GM19468 (cell line): ENCODE measurements at regions not wholly inside any gene's neighbourhood (a gene's known extent, or its start where the extent isn't known, plus 50 kb on each side); places are given as distances from the start of the nearest gene placed in this dataset.

ENCODE experiments used
- ATAC-seq: cut with Tn5 transposase; IDR thresholded peaks from one replicate; pipeline ENCODE4 v1.9.1; 2021; ENCODE audit warnings: mild to moderate bottlenecking, moderate library complexity, moderate number of reproducible peaks; ENCODE audit not compliant: unreplicated experiment; ENCODE audit errors: extremely low read depth

DNA sequence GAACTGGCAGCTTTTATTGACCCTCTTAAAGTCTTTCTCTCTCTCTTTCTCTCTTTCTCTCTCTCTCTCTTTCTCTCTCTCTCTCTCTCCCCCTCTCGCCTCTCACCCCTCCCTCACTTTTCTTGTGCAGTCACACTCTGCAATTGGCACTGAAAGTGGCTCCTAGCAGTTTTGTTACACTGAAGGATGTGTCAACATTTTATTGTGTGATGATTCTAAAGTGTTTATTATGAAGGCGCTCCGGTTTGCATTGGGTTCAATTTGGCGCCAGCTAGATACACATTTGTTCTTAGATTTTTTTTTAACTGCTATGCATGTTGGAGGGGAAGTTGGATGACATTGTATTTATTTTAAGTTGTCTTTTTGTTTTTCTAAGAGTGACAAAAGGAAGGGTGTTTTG lies 64.0 kb upstream of the CHRM3 start:
- no peak for ATAC-seq

DNA sequence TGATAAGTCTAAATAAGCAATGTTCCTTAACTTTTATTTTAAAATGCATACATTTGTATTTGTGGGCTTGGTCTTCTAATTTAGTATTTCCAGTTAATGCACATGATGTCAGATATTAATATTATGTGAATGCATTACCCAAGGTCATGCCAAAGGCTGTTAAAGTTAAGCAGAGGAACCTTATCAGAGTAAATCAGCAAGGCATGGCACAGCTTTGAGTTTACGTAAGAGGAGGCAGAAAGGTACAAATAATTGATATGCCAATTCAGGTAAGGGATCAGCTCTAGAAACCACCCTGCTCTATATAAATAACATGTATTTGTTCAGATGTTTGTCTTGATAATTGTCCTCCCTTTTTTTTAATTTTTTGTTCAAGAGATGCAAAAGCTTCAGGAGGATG lies 64.5 kb upstream of the CHRM3 start:
- ATAC-seq = no peak

DNA sequence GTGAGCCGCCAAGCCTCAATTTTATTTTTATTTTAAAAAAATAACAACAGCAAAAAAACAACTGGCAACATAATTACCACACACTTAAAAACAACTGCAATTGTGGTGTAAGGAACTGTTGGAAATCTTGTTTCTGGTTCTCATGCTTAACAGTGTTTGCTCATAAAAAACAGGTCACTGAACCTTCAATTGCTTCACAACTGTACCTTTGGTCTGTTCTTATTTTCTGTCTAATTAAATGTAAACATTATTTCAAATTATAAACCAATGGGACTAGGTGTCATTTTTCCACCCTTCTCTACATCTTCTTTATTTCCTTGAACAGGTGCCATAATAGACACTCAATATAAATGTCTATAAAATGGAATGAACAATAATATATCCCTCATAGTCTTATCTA lies 68.4 kb upstream of the CHRM3 start:
- ATAC-seq = no peak

DNA sequence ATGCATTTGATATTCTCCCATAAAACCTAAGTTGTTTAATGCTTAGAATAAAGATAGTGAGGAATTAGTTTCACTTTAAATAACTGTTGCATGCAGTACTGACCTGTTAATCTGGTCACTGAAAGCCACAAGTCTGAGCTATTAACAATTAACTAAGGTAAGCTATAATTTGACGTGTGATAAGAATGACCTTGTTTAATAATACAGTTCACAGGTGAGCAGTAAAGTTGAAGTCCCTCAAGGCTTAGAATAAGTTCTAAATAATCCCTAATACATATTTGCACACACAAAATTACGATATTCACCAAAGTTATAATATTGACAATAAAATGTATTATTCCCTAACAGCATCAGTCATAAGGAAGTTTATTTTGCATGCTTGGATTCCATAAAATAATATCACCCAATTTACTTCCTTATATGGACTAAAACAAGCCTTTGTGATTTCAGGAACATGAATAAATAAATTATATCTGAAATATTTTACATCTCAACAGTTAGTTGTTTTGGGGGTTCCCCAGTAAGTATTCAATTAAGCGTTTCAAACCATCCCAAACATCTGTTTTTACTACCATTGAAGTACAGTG lies 70.6 kb upstream of the CHRM3 start:
- ATAC-seq = no peak

DNA sequence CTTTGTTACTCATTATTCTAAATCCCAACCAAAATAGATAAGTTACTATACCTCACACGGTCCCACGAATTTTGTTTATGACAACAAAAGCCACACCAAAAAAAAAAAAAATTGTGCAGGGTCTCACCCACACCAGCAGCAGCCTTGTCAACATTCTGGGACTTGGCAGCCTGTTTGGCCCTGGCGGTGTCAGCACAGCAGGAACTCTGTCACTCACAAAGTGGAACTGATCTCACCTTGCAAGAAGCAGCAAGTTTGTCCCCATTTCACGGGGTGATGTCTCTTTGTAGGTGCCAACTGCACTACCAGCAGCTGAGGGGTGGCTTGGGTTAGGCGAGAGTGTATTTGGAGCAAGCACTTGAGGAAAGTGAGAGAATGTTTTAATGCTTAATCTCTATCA lies 75.0 kb upstream of the CHRM3 start:
- ATAC-seq = no peak

DNA sequence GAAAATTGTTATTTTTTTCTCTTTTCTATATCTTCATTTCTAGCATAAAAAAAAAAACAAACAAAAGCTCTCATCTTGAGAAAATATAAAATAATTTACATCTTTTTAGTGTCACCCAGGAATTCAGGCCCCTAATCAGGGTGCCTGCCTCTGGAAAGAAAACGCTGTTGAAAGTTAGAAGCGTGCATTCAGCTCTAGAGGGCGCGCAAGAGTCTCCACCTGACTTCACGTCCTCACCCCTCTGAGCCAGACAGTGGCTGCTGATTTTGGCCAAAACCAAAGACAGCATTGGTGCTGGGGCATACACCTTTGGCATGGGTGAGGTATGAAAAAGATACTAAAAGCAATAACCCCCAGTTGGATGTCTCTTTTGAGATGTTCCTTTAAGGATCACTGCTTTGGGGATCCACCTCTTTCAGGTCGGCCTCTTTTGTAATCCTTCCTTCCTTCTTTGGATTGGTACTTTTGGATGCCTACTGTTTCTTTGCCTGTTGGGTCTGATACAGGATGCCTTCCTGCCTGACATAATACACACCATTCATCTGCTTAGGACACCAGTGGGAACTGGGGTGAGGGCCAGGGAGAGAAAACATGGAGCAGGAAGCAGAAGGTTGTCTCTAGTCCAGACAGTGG lies 77.6 kb upstream of the CHRM3 start:
- ATAC-seq = no peak

DNA sequence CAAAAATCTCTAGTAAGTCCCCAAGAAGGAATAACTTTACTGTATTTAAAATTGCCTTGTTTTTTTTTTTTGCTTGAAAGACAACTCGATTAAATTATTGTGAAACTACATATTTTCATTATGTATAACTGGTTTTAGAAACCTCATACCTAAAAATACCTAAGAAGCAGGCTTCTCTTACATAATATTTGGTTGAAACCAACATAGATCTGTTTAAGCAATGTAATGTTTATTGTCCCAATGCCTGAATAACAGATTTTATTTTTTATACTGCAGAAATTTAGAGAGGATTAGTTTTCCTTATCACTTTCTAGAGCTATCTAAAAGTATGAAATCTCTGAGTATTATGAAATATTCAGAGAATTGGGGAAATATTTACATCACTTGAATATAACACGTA lies 78.5 kb upstream of the CHRM3 start:
- ATAC-seq = no peak

DNA sequence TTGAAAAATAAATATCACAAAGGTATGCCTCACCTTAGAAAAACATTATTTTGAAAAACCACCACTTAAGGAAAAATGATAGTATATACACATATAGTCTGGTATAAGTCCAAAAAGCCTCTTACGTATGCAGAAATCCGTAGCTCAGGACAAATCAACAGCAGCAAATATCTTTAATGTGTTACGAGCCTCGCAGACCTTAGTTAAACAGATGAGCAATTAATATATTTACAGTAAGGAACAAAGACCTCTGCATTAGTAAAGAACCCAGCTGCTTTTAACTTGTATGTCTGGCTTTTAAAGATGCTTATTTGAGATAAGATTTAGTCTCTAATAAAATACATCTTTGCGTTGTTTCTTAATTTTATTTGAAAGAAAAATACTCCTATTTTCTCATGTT lies 79.9 kb upstream of the CHRM3 start:
- no peak for ATAC-seq

DNA sequence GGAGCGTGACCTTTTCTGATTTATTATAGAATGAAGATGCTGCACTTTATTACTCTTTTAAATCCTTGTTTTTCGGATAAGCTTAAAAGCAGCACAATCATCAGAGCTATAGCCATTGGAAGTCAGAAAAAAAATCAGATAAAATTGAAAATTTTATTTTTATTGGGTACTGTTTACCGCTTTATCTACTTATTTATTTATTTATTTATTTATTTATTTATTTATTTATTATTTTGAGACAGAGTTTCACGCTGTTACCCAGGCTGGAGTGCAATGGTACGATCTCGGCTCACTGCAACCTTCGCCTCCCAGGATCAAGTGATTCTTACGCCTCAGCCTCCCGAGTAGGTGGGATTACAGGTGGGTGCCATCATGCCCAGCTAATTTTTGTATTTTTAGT lies 83.1 kb upstream of the CHRM3 start:
- no peak for ATAC-seq

DNA sequence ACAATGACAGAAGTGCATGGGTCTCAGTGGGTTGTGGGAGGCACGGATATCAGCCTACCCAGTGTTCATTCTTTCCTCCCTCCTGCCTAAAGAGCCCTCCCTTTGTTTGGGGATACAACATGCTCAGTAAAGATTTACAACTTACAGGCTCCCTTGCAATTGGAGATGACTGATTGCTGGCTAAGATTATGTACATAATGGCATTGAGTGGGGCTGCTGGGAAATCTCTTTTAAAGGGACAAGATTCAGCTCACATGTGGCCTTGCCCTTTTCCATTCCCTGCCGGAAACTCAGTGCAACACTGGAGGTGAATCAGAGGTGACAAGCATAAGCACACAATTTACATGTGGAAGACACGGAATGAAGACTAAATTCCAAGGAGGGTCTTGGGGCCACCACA lies 83.7 kb upstream of the CHRM3 start:
- no peak for ATAC-seq

DNA sequence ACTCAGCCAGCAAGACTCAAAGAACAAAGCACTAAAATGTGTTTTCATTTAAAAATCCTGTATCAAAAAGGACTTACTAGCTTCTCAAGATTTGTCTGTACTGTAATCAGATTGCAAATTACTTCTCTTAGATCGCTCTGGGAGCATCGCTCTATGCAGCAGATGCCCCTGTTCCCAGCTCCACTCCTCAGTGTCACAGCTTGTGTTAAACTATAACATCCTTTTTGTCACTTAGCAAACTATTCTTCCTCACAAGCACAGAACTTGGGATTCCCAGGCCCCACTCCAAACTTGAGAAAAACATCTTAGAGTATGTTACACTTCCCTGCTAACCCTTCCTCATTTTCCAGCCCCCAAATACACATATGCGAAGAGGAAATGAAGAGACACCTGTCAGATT lies 85.1 kb upstream of the CHRM3 start:
- ATAC-seq = no peak

DNA sequence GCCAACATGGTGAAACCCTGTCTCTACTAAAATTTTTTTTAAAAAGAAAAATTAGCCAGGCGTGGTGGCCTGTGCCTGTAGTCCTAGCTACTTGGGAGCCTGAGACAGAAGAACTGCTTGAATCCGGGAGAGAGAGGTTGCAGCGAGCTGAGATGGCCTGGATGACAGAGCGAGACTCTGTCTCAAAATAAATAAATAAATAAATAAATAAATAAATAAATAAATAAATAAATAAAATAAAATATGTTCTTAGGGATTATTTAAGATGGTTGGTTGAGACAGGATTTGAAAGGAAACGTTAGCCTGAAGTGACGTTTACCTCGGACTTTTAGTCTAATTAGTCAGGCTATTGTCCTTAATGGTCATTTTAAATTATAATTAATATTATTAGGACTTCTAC lies 88.5 kb upstream of the CHRM3 start:
- no peak for ATAC-seq

DNA sequence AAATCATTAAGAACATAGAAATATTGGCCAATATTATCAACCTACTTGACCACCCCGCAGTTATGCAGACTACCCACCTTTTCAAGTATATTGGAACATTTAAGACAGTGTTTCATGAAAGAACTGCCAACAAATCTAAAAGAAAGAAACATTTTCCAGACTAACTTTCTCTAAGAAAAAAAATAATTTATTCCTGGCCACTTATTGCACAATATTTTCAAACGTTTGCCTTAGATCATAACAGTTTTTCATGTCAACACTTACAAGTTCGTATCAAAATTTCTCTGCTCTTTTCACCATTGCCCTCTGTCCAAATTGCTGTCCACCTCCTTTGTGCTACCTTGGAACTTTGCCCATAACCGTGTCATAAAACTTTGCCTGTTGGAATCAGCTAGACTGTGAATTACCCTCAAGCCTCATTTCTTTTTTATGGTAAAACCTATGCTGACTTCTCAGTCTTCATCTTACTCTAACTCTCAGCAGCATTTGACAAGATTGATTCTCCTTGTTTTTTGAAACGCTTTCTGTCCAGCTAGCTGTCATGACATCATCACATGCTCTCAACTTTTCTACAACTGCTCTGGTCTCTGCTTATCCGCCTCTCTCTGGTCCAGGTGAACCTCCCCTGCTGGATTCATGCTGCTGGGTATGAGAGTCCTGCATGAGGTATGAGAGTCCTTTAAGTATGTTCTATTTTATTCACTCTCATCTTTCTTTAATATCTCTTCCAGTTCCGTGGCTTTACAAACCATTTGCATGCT lies 92.8 kb upstream of the CHRM3 start:
- ATAC-seq = no peak

DNA sequence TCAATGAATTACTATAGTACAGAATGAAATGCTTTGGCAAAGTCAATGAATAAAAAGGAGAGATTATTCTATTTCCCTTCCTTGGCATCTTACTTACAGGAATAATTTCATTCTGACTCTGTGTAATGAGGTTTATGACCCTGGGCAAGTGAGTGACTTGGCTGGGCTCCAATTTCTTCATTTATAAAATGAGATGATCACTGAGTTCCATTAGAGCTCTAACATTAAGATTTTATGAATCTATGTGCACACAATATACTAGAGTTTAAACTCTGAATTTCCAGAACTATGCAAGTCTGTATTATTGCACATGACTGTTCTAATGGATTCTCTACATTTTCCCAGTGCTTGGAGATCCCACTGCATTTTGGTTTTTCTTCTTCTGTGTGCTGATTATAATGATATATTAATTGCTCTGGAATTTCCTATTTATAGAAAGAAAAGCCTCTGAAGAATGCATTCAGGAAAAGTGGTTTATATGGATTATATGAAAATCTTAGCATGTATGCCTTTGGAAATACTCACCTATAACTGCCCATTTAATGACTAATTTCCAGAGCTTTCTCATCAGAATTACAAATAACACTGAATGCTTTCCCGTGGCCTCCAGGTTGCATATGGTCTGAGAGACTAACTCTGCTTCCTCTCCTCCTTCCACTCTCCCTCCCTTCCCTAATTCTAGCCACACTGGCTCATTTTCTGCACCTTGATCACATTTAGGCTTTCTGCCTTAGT lies 97.4 kb upstream of the CHRM3 start:
- ATAC-seq = no peak

DNA sequence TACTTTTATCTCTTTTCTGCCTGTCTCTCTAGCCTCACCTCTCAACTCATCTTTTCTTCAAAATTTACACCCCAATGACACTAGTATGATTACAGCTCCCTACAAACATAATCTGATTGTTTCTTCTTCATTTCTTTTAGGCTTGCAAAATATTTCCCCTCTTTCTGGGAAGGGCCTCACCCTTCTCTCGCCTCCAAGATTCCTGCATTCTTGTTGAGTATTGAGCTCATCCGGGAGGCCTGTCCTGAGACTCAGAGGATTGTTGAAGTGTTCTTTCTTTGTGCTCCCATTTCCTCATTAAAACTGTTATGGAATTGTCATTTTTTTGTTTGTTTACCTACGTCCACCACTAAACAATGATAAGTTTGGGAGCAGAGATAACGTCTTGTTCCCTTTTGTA lies 99.1 kb upstream of the CHRM3 start:
- ATAC-seq = no peak

DNA sequence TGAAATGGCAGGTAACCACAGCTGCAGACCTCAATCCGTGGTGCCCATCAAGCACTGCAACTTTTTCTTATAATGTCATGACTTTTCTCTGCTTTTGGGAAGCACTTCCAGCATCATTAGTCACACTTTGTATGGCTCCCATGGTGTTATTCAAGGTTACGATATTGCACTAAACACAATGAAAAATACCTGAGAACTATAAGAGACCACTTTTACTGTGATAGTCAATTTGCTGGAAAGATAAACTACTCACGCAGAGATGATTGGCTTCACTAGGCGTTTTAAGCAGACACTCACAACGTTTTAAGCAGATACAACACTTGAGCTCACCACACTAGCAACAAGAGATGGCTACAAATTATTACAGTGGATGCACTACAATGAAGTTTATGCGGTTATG lies 103.2 kb upstream of the CHRM3 start:
- no peak for ATAC-seq

DNA sequence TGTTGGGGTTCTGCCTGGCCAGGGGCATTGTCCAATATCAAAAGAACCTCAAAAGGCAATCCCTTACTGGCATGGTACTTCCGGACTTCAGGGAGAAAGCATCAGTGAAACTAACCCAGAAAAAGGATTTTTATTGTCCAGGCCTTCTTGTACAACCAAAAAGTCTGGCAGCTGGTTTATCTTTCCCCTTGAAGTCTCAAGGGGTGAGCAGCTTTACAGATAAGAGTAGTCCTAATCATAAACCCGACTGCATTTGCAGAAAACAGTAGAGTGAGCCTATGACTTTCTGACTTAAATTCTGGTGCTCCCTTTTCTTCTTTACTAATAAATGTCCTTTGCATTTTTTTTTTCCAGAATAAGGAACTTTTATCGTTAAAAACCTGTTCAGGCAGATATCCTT lies 104.0 kb upstream of the CHRM3 start:
- no peak for ATAC-seq

DNA sequence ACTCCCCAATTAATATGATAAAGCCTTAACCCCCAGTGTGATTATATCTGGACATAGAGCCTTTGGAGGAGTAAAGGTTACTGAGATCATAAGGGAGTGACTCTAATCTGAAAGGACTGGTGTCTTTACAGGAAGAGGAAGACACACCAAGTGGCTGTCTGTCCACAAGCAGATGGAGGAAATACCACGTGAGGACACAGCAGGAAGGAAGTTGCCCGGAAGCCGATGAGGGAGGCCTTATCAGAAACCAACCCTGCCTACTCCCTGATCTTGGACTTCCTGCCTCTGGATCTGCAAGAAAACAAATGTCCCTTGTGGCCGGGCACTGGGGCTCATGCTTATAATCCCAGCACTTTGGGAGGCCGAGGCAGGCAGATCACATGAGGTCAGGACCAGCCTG lies 110.3 kb upstream of the CHRM3 start:
- no peak for ATAC-seq

DNA sequence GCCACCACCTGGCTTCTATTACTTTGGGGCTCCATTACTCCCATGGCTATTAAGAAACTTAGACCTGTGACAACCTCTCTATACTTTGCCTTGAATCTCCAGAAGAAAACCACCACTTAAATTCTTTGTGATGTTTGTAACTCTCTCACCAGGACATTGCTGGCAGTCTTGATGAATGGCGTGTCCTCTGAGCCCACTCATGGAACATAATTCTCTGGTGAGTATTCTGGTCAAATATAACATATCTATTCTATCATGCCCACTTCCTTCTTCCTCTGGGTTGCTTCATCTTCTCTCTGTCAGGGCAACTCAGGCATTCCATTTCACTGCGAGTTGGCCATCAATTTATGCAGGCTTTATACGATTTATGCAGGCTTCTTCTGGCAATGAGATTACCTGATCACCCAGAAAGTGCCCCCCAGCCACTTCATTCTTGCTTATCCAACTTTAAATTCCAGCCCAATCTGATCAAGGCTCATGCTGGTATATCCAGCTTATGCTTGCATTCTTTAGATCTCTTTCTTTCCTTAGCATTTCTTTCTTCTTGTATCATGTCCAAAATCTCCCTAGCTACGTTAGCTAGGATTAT lies 112.0 kb upstream of the CHRM3 start:
- ATAC-seq = no peak

DNA sequence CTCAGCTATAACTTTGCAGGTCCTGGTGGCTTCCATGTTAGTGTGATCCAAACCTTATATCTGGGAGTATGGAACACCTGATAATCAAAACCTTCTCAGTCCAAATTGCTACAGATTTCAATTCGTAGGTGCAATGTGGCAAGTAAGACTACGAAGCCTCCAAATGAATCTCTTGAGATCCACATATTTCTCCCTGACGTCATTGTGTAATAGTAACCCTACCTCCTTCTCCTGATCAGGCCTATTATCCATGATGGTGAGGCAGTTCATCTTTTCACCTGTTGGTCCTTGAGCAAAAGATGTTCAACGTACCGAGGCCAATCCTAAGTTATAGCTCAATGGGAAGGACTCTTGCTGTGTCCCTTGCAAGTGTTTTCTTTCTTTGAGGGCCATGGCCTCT lies 115.9 kb upstream of the CHRM3 start:
- ATAC-seq = no peak

DNA sequence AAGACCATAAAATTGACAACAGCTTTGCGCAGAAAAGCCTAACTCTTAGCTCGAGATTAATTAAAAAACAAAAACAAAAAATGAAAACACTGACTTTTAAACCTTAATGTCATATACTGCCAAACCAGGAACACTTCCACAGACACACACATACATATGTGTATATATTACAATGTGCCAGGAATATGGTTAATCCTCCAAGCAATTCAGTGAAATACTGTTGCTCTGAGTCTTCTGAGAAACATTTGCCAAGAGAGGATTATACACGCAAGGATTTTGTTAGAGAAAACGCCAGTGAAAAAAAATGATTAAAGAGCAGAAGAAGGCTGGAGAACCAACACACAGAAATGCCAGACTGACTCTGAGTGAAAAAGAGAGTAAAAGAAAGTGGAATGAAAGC lies 116.7 kb upstream of the CHRM3 start:
- no peak for ATAC-seq
